ENCODE measurements at regions not wholly inside any gene's neighbourhood (a gene's known extent, or its start where the extent isn't known, plus 50 kb on each side); places are given as distances from the start of the nearest gene placed in this dataset.
A peak's percentile ranks its signal among the peaks of the same experiment; 100 is the strongest.

DNA sequence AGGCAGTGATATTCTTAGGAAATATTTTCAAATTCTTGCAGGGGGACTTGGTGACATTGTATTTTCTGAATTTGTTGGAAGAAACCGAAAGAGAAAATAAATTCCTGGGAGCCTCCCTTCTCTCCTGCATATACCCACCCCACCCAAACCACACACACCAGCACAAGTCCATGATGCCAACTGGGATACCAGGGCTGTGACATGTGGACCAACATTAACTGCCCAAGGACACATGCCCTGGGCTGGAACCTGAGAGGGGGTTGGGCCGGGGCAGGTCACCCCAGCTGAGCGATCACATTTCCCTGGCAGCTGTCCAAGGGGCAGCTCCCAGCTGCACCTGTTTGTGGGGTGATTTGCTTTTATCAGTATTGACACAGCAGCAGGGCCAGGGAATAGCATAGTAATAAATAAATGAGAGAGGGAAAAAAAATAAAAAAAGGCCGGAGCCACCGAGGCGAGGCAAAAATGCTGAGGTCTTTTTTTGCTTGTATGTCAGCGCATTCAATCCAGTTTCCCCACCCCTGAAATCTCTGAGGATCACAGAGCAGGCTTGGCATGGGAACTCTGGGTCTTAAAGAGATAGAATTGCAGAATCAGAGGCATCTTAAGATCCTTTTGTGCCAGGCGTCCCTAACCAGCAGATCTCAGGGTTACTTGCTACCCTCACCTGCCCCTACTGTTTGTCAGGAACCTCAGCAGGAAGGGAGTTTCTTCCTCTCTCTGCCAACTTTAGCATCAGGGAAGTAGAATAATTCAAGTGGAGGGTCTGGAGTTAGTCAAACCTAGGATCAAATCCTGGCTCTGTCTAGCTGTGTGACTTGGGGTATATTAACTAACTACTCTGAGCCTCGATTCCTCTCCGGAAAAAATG, 66.5 kb upstream of the PIM1 start:
- Mint-ChIP-seq H3K27me3 (no peaks in the 10 kb centered on the region), H3K27ac (peak overlapping the region; percentile 71), H3K9me3 (ENCODE audit: insufficient read depth) (no peaks in the 10 kb centered on the region), H3K4me1 (peaks cover 36% of the 10 kb centered on the region), H3K4me3 (peak overlapping the region; percentile 89)
- H3K4me3 ChIP-seq (ENCODE audit: control extremely low read depth in 1 of 5, extremely low read depth in 1 of 5, insufficient read depth in 1 of 5, low read depth in 2 of 5, low read length in 4 of 5), result peak overlapping the region; percentile 2 to 64 (median 50)
- peaks cover 28 to 37% of the 10 kb centered on the region in 2 donors for H3K4me1 ChIP-seq (ENCODE audit: control insufficient read depth in 2 of 2, insufficient read depth in 2 of 2, low read length in 2 of 2)
- peak overlapping the region in 1 of 2 donors; percentile 72 for H3K27ac ChIP-seq (ENCODE audit: low read length in 2 of 2)
- no peaks in the 10 kb centered on the region for H3K27me3 ChIP-seq (replicated peaks in 1 of 4; ENCODE audit: control extremely low read depth in 1 of 4, control insufficient read depth in 3 of 4, insufficient read depth in 4 of 4, low read length in 3 of 4)
- H4K20me1 ChIP-seq (ENCODE audit: control insufficient read depth, insufficient read depth, low read length, poor library complexity, severe bottlenecking), result no peaks in the 10 kb centered on the region
- DNase-seq (peak; percentile 67), ATAC-seq (ENCODE audit: low read depth) (no peak)
- no peaks in the 10 kb centered on the region for H3K9me3 ChIP-seq (ENCODE audit: control extremely low read depth in 1 of 3, control insufficient read depth in 2 of 3, insufficient read depth in 1 of 3, low read length in 2 of 3)
- no peak for TF ChIP-seq EZH2 (IDR thresholded peaks at IDR 0.05; ENCODE audit: borderline replicate concordance, insufficient read depth, low read depth, low read length, poor library complexity, severe bottlenecking)
- TF ChIP-seq, protein P1, sequence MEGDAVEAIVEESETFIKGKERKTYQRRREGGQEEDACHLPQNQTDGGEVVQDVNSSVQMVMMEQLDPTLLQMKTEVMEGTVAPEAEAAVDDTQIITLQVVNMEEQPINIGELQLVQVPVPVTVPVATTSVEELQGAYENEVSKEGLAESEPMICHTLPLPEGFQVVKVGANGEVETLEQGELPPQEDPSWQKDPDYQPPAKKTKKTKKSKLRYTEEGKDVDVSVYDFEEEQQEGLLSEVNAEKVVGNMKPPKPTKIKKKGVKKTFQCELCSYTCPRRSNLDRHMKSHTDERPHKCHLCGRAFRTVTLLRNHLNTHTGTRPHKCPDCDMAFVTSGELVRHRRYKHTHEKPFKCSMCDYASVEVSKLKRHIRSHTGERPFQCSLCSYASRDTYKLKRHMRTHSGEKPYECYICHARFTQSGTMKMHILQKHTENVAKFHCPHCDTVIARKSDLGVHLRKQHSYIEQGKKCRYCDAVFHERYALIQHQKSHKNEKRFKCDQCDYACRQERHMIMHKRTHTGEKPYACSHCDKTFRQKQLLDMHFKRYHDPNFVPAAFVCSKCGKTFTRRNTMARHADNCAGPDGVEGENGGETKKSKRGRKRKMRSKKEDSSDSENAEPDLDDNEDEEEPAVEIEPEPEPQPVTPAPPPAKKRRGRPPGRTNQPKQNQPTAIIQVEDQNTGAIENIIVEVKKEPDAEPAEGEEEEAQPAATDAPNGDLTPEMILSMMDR (IDR thresholded peaks at IDR 0.05), result no peak
- ChIA-PET POLR2A (interaction anchor here (1.0 to 3.9 kb wide), 4 partner anchors 7 to 69 kb away, joined by 3 to 21 read pairs (median 4); partner anchors contain the start of gene PIM1), CTCF (interaction anchor here (0.8 to 3.0 kb wide), 6 partner anchors 52 to 84 kb away, joined by 3 to 21 read pairs (median 4); partner anchors contain the start of gene PIM1)
- H3K79me2 ChIP-seq (ENCODE audit: control insufficient read depth, insufficient read depth, low read length), result no peaks in the 10 kb centered on the region
- intact Hi-C loops (cut with micrococcal nuclease), result no loop called here
- WGBS (ENCODE audit: insufficient coverage), result 0% methylated on average over 2 of the region's 10 CpGs
- no peak overlapping the region for H2AFZ ChIP-seq (ENCODE audit: insufficient read depth, low read depth, low read length, poor library complexity, severe bottlenecking)
- H3K9ac ChIP-seq (ENCODE audit: low read length), result peak overlapping the region; percentile 67
- no peaks in the 10 kb centered on the region for H3K36me3 ChIP-seq (replicated peaks in 1 of 2; ENCODE audit: control extremely low read depth in 1 of 2, control insufficient read depth in 1 of 2, extremely low read depth in 1 of 2, insufficient read depth in 2 of 2, low read length in 1 of 2)
- H3K4me2 ChIP-seq (replicated peaks; ENCODE audit: low read depth, low read length, poor library complexity, severe bottlenecking), result peak overlapping the region; percentile 89

DNA sequence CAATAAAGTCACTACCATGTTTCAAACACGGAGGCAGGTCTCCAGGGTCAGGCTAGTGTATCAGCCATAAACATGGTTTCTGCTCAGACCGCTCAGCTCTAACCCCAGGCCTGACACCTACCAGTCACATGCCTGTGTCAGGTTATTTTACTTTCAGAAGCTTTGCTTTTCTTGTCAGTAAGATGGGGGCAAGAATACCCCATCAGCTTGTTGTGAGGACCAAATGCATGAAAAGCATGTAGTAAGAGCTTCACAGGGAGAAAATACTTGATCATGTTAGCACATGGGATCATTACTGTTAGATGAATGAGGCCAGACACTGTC, 65.2 kb upstream of the PIM1 start:
- Histone ChIP-seq H3K9me3 (ENCODE audit: control extremely low read depth in 1 of 3, control insufficient read depth in 2 of 3, insufficient read depth in 1 of 3, low read length in 2 of 3) (no peaks in the 10 kb centered on the region), H3K4me2 (replicated peaks; ENCODE audit: low read depth, low read length, poor library complexity, severe bottlenecking) (no peak overlapping the region), H3K27ac (ENCODE audit: low read length in 2 of 2) (no peak overlapping the region), H2AFZ (ENCODE audit: insufficient read depth, low read depth, low read length, poor library complexity, severe bottlenecking) (no peak overlapping the region), H3K36me3 (replicated peaks in 1 of 2; ENCODE audit: control extremely low read depth in 1 of 2, control insufficient read depth in 1 of 2, extremely low read depth in 1 of 2, insufficient read depth in 2 of 2, low read length in 1 of 2) (no peaks in the 10 kb centered on the region), H3K4me1 (ENCODE audit: control insufficient read depth in 2 of 2, insufficient read depth in 2 of 2, low read length in 2 of 2) (peaks cover 28 to 37% of the 10 kb centered on the region in 2 donors), H3K4me3 (ENCODE audit: control extremely low read depth in 1 of 5, extremely low read depth in 1 of 5, insufficient read depth in 1 of 5, low read depth in 2 of 5, low read length in 4 of 5) (no peak overlapping the region), H3K9ac (ENCODE audit: low read length) (no peak overlapping the region), H3K27me3 (replicated peaks in 1 of 4; ENCODE audit: control extremely low read depth in 1 of 4, control insufficient read depth in 3 of 4, insufficient read depth in 4 of 4, low read length in 3 of 4) (no peaks in the 10 kb centered on the region), H3K79me2 (ENCODE audit: control insufficient read depth, insufficient read depth, low read length) (no peaks in the 10 kb centered on the region), H4K20me1 (ENCODE audit: control insufficient read depth, insufficient read depth, low read length, poor library complexity, severe bottlenecking) (no peaks in the 10 kb centered on the region)
- no peaks in the 10 kb centered on the region for H3K9me3 Mint-ChIP-seq (ENCODE audit: insufficient read depth)
- CTCF ChIA-PET, result no interaction called here
- ATAC-seq (ENCODE audit: low read depth) (no peak), DNase-seq (no peak)
- POLR2A ChIA-PET, result no interaction called here
- no peaks in the 10 kb centered on the region for H3K27me3 Mint-ChIP-seq
- intact Hi-C loops (cut with micrococcal nuclease), result no loop called here
- no peak overlapping the region for H3K27ac Mint-ChIP-seq
- 83% methylated on average over 1 of the region's 2 CpGs for WGBS (ENCODE audit: insufficient coverage)
- no peak overlapping the region for H3K4me3 Mint-ChIP-seq
- no peak for TF ChIP-seq EZH2 (IDR thresholded peaks at IDR 0.05; ENCODE audit: borderline replicate concordance, insufficient read depth, low read depth, low read length, poor library complexity, severe bottlenecking)
- TF ChIP-seq, protein P1 (IDR thresholded peaks at IDR 0.05), result no peak
- peaks cover 35% of the 10 kb centered on the region for H3K4me1 Mint-ChIP-seq

All from B cell (primary cell).